Activated CD4-positive, CD25-positive, alpha-beta regulatory T cell treated with anti-CD3 and anti-CD28 coated beads, Interleukin-2, amount 50 U/mL, for 24 hours (primary cell): ENCODE measurements at regions not wholly inside any gene's neighbourhood (a gene's known extent, or its start where the extent isn't known, plus 50 kb on each side); places are given as distances from the start of the nearest gene placed in this dataset.

Experiments
- ATAC-seq, 2 donors: fragments of 150-1000 bp; cut with Tn5 transposase; one replicate each; pipeline ENCODE4 v1.10.0; 2021; ENCODE audit warnings: mild to moderate bottlenecking in 1 of 2, moderate library complexity in 1 of 2

DNA sequence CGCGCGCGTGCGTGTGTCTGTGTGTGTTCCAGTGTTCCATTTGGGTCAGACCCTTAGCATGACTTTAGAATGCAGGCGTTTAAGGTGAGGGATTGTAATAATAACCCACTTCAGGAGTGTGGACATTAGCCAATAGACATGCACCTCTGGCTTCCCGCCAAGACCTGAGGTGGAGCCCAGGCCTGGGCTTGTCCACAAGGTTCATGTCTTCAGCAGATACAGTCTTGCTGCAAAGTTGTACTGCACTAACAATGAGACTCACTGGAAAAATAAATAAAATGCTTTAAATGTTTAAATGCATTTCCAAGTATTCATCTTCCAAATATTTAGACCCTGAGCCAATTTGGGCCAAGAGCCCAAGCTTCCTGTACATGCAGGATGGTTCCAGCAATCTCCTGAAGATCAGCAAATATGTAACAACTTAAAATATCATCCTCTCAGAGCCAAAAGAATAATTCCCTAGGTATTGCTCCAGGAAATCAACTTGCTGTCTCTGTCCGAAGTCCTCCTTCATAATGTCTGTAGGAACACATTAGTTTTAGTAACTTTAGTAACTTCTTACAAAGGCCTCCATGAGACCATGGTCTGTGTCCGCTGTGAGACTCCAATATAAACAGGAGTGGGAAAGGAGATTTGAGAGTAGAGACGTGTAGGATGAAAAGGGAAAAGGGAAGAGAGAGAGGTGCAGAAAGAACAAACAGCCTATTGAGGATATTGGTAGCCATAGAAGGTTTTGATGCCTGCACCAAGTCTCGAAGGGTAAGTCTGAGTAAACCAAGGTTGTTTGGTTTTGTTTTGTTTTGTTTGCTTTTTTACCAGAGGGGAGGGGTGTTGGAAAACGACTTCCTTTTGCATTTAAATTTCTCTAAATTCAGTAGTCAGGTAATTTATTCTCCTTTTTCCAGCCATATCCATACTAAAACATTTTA lies 98.5 kb upstream of the KLF3 start:
- ATAC-seq = no peak

DNA sequence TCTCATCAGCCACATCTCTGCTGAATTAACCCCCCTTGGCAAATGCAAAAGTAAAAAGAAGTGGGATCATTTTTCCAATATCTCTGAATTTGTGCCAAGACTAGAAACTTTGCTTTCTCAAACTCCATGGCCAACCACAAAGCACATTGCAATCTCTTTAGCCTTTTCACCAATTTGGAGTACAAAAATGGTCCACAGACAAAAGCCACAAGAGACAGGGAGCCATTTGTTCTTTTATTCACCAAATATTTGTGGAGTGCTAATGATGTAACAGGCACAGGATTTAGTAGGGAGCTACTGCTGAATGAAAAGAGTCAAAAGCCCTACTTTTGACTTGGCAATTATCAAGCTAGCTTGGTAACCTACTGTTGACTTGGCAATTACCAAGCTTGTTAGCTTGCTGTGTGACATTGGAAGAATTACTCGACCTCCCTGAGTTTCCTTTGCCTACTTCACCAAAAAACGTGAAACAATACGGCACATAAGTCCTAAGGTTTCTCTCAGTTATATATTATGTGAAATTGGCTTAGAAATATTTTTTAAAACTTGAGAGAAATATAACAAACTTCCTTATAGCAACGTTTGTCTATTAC lies 97.1 kb upstream of the KLF3 start:
- no peak for ATAC-seq

DNA sequence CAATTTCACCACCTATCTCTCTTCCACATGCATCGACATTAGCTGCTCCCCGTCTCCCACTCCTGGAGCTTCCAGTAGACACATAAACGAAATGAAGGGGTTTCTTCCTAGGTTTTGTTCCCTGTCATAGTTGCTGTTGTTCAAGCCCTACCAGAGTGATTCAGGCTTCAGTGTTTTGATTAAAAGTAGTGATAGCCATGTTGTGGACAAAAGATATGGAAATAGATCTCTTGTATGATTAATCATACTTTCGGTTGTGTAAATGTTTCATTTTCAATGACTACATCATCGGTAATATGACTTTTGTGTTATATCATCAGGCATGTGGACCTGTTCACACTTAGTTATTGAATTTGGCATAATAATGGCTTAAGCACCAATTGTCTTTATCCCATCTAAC lies 96.5 kb upstream of the KLF3 start:
- ATAC-seq = peak; percentile 51 to 73

DNA sequence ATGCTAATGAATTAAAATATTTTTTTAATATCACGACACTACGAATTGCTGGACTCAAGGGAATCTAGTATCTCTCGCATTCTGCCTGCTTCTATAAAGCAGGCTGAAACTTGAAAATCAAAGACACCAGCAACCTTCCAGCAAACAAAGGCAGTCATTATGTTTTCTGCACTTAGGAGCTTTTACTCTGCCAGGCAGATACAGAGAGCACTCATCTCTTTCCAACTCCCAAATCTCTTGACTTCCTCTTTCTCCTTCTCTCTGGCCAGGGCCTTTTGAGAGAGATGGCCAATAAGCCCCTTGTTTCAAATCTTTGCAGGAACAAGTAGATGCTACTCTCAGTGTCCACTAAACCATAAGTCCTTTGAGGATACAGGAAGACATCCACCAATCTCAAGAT lies 95.2 kb upstream of the KLF3 start:
- ATAC-seq = no peak

DNA sequence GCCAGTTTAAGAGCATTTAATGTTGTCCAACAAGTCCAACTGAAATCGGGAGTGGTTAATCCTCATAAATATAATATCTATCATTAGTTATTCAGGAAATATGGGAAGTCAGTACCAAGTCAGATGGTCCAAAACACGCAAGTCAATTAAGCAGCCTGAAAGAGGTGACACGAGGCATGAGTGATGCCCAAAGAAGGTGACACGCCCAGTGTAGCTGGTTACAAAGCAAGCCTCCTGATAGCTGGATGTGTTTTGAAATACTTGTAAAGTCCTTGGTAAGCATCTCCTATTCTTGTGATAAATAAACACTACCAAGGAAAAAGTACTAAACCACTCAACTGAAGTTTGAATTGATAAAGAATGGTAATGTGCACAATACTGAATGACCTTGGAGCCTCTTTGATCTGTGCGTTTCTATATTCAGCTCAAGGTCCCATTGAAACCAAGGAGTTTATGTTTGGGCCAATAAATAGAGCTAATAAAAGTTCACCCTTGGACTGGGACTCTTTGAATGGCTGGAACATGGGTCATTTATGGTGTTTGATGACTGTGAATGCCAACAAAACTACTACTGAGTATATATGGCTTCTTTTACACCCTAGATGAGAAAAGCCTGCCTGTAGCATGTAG lies 93.2 kb upstream of the KLF3 start:
- ATAC-seq = no peak

DNA sequence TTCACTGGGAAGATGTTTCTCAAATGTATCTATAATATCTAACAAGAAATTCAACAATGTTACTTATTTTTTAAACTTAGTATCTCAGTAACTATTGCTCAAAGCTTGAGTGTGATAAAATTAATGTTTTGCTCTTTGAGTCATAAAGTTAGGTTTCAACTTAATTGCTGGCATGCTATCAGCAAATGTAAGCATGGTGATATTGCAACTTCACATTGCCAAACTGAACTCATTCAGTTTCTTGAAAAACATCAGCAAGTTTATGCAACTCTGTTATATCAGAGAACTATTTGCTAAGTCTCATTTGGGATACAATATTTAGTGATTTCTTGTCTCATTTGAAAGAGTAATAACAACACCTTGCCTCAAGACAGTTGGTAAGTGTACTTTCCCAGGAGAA lies 91.2 kb upstream of the KLF3 start:
- ATAC-seq = no peak

DNA sequence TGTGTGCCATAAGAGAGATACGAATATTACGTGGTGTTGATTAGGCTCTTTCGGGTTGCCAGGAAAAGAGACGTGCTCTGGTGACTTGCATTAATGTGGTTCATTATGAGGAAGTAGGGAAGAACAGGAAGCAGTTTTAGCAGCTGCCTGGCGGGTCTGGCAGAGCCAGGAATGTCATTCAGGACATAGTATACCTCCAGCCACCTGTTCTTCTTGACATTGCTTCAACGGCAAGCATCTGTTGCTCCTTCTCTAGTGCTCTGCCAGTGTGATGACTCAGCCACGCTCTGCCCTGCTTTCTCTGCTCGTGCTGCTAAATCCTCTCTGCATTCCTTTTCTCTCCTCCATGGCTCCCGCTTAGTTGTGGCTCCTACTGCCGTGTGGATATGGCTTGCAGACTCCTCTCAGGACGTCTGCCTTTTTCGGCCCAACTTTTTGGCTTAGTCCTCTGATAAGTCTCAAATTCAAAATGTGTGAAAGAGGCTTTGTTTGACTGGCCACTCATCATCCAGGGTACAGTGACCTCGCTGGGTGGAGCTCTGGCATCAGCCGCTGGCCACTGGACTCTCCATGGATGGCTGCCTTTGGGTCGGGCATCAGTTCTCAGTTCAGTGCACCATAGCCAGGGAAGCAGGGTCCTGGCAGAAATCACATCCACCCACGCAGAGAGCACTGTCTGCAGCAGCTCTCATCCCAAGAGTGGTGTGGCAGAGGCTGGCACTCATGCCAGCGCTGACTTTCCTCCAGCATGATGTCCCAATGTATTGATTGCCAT lies 89.3 kb upstream of the KLF3 start:
- ATAC-seq = no peak

DNA sequence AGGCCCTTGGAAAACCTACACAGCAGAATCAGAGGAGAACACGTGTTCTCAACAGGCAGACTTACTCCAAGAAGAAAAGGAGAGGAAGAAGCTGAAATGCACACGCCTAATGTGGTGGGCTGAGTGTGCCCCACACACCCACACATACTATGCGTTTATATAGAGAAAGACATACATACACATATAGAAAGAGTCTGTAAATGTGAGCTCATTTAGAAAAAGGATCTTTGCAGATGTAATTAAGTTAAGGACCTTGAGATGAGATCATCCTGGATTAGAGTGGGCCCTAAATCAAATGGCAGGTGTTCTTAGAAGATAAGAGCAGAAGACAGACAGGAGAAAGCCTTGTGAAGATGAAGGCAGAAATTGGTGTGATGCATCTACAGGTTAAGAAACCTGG lies 87.2 kb upstream of the KLF3 start:
- no peak for ATAC-seq

DNA sequence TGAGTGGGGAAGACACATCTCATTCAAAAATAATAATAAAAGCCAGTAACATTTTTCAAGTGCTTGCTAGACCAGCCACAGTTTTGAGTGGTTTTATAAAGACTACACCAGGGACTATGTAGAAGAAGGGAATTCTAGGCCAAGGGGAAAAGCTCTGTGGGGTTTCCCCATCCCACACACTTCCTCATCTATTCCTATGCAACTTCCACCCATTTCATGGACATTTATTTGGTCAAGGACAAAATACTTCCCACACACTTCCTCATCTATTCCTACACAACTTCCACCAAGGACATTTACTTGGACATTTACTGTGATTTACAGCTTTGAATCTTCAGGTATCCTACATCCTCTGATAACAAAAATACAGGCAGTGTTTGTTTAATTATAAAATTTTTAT lies 86.5 kb upstream of the KLF3 start:
- ATAC-seq = no peak

DNA sequence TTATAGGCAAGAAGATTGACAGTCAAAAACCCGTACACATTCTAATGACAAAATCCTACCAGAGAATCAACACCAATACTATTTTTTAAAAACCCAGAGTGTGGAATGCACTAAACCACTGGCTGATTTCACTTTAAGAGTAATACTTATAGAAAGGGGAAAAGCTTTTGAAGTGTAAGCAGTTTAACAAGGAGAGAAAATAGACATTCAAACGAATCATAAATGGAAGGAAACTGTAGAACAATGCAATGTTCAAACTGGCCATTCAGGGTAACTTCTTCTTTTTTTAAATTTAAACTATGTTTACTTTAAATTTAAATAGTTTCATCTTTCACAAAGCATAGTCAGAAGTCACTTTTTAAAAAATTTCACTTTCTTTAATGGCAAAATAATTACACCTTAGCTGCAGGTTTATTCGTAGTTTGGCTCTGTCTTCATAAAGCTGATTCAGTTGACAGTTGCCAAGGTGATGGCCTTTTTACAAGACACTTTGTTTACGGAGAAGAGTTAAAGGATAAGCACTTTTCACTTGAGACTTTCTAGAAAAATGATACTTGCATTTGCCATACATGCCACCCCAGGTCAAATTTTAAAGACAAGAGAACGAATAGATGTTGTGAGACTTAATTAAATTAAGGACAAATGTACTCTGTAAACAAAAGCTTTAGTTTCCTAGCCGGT lies 82.4 kb upstream of the KLF3 start:
- no peak for ATAC-seq

DNA sequence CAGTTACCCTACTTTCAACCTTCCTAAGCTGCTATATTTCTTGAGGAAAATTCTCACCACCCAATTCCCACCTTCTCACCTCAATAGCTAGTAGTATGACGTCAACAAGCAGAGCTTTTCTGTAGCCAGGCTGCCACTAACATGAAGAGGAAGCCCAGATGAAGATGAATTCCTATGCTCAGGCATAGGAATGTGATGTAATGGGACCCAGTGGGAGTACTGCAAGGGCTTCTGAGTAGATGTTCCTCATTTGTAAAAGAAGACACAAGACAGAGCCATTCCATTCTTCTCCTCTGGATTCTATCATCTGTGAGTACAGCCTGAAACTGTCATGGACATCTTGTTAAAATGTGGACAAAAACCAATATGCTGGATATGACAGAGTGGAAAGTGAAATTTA lies 81.6 kb upstream of the KLF3 start:
- ATAC-seq = no peak

DNA sequence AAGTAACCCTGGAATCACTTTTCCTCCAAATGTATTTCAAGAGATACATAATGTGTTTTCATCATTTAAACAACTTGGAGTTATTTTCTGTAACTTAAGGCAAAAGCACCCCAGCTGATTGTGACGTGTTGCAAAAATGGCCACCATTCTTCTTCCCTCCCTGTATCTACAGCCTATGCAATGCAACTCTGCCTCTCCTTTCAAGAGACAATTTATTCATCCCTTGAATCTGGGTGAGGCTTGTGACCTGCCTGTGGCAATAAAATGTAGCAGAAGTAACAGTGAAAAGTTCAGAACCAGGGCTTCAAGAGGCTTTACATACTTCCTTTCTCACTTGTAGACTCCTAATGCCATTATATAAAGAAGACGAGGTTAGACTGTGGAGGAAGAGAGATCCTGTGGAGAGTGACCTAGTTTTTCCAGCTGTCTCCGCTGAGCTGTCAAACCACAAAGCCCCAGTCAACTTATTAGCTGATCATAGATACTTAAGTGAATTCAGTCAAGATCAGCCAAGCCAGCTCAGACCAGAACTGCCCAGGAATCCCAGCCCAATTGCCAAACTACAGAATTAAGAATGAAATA lies 81.0 kb upstream of the KLF3 start:
- ATAC-seq = peak; percentile 72 to 78

DNA sequence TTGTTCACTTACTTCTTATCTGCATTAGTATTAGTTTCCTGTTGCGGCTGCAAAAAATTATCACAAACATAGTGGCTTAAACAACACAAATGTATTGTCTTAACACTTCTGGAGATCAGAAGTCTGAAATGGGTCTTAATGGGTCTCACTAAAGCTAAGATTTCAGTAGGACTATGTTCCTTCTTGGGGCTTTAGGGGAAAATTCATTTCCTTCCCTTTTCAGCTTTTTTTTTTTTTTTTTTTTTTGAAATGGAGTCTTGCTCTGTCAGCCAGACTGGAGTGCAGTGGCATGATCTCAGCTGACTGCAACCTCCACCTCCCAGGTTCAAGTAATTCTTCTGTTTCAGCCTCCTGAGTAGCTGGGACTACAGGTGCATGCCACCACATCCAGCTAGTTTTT lies 78.1 kb upstream of the KLF3 start:
- ATAC-seq = no peak

DNA sequence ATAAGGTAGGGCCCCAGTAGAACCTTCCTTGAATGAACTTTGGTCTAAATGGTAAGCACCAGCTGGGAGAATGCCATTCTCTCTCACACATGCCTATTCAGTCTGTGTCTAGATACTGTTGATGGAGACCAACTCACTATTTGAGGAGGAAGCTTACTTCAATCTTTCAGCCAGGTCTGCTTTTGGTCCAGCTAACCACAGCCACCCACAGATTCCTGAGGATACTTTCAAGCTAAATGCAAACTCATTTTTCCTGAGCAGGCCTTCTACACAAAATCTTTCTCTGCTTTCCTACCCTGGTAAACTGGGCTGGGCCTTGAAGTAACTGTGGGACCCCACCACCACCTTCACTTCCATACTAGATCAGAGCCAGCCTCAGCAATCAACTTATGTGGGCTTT lies 76.9 kb upstream of the KLF3 start:
- ATAC-seq = no peak

DNA sequence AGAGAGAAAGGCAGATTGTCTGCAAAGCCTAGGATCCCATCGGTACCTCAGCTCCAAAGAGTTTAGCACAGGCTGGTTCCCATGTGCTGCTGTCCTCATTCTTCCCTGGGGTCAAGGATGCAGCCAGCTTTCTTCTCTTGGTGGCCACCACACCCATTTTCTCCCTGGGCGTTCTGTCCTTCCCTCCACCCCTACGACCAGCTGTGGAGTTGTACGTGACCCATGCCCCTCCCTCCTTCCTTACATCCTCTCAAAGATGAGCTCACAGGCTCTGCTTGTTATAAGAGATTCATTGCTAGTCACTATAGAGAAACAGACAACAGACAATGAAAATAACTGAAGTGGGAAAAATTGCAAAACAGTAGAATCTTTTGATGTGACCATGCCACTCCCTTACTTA lies 74.0 kb upstream of the KLF3 start:
- ATAC-seq = no peak

DNA sequence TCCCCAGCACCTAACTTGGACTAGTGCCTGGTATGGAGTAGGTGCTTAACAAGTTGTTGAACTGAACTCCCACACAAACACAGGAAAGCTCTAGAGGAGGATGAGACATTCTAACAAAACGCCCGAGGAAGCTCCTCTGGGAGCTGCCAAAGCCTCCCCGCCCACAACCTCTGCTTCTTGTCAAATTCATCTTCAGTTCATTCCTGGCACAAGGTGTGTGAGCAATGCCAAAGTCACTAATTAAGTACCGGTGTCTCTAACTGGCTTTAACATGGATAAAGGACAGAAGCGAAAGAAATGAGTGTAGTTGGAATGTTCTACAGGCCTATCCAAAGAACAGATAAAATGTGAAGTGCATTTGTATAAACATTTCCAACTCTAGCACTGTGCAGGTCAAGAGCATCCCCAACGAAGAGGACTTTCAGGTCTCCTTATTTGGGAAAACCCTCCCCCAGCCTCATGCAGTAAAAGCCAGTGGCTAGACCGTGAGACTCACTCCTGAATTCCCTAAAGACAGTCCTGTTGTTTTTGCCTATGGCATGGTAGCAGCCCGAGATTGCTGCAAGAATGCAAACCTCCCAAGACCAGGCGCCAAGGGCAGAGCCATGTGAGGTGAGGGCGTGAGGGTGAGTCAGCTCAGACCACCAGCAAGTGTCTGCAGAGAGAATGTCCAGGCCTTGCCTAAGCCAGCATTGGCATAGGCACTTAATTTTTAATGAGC lies 72.2 kb upstream of the KLF3 start:
- ATAC-seq = no peak

DNA sequence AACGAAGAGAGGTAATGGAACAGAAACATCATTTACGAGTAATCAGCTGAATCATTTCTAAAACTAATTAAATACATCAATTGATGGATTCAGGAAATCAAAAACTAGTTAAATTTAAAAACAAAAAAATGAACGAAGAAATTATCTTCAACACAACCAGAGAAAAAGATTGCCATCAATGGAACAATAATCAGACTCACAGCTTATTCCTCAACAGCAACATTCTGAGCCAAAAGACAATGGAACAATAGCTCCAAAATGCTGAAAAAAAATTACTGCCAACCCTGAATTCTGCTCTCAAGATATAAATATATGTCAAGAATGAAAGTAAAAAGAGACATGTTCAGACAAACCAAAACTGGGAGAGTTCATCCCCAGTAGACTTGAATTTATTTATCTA lies 65.5 kb upstream of the KLF3 start:
- no peak for ATAC-seq

DNA sequence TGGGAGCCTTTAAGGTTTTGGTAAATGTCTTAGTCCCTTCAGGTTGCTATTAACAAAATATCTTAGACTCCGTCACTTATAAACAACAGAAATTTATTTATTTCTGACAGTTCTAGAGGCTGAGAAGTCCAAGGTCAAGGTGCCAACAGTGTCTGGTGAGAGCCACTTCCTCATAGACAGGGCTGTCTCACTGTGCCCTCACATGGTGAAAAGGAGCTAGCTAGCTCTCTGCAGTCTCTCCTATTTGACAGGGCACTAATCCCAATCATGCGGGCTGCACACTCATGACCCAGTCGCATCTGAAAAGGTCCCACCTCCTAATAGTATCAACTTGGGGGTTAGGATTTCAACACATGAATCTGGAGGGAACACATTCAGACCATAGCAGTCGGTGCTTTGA lies 63.4 kb upstream of the KLF3 start:
- no peak for ATAC-seq

DNA sequence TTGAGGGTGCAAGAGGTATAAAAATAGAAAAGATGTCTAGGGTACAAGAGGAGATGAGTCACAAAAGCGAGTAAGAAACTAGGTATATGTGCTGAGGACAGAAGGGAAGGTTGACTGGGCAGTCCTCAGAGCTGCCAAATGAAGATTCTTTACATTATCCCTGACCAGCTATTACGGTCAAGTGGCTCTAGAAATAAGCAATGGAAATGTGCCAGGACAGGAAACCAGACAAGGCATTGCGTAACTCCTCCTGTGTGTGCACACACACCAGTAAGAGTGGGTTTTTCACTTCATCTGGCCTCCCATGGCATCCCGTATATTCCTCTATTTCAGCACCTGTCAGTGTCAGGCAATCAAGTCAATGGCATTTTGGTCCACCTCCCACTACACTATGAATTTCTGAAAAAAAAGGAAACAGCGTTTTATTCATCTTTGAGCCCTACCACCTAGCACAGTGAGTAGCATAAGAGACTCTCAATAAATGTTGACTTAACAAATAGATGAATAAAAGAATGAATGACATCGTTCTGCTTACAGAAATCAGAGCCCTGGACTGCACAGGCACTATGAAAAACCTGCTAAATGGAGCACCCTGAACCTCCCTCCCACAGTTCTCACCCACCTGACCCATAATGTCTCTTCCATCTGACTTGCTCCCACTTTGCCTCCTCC lies 62.6 kb upstream of the KLF3 start:
- ATAC-seq = no peak

DNA sequence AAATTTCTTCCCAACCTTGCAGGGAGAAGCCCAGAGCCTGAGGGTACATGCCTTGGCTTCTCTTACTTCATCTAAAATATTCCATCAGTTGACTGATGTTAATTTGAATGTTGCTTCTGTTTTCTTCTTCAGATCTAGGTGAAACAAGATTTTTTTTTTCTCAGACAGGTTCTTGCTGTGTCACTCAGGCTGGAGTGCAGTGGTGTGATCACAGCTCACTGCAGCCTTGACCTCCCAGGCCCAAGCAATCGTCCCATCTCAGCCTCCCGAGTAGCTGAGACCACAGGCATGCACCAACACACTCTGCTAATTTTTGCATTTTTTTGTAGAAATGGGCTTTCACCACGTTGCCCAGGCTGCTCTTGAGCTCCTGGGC lies 62.1 kb upstream of the KLF3 start:
- no peak for ATAC-seq

DNA sequence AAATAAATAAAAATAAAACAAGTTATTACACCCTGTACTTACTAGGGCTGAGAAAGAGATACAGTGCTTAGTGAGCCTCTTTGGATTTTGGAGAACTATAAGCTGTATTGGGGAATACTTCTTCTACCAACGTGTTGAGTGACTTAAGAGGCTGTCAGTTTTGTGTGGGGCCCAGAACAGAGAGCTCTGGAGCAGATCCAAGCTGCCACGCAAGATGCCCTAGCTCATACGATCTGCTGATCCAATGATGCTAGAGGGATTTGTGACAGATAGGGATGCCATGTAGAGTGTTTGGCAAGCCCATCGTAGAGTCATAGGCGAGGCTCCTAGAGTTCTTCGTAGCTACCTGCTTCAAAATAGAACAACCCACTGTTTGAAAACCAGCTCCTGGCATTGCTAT lies 60.3 kb upstream of the KLF3 start:
- no peak for ATAC-seq
